ENCODE measurements at regions not wholly inside any gene's neighbourhood (a gene's known extent, or its start where the extent isn't known, plus 50 kb on each side); places are given as distances from the start of the nearest gene placed in this dataset.

DNA sequence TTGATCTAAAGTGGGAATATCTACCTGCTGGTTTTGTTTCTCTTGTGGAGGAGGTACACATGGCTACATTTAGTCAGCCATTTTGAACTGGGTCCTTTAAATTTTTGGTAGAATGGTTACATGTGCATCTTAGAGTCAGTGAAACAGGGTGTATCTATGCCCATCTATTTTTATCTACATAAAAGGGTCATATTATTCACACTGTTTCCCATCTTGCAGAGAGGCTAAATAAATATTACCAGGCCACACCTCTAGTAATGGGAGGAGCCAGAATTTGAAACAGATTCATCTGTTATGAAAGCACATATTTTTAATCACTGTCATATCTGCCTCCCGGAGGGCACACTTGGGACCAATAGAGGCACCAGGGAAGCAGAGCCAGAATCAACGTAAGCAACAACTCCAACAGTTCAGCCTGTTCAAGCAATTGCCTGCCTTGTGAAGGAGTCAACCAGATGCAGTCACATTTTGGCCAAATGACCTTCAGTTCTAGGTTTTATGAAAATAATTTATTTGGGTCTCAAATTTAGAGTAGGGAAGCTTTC, 376.8 kb downstream of the TSN start:
- TF ChIP-seq POLR2AphosphoS5 (IDR thresholded peaks at IDR 0.05; ENCODE audit: low read depth, low read length): no peak

DNA sequence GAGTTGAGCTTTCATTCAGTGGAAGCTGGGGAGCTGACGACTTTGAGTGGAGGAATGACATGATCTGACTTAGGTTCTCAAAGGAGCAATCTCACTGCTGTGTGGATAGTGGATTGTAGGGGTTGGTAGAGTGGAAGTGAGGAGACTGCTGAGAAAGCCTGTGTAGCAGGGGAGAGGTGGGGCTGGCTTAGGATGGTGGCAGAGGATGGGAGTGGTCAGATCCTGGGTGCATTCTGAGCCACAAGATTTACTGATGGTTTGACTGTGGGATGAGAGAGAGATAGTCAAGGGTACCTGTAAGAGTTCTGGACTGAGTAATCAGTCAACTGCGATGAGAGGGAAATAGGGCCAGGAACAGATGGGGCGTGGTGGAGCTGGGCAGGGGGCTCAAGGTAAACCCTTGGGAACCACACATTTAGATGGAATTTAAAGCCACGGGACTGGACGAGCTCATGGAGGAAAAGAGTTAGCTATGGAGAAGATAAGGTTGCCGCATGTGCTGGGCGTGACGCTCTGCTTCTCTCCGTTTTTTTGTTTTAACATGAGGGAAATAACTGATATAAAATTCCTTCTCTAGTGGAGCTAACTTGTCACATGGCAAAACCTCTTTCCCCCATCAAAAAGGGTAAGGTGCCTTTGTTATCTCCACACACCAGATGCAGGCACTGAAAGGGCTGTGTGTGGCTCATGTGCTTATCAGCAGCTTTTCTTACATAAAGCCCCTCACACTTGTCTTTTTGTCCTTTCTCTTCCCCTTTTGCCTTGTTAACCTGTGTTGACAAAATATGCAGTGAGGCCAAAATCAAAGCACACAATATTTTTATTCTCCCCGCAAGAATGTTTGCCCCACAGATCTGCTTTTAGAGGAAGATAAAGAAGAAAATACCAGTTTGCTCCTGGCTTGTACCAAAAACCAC, 379.8 kb downstream of the TSN start:
- no peak for TF ChIP-seq FOXP2 (optimal IDR thresholded peaks at IDR 0.05; ENCODE audit: borderline replicate concordance, extremely low read depth, extremely low read length, insufficient read depth)
- TF ChIP-seq POLR2AphosphoS5 (IDR thresholded peaks at IDR 0.05; ENCODE audit: low read depth, low read length): no peak
- no peak for TF ChIP-seq SIN3A (IDR thresholded peaks at IDR 0.05; ENCODE audit: borderline replicate concordance, insufficient read depth, low read length)
- TF ChIP-seq TAF1 (IDR thresholded peaks at IDR 0.05; ENCODE audit: borderline replicate concordance, insufficient read depth, low read length): no peak
- TF ChIP-seq, protein P1, sequence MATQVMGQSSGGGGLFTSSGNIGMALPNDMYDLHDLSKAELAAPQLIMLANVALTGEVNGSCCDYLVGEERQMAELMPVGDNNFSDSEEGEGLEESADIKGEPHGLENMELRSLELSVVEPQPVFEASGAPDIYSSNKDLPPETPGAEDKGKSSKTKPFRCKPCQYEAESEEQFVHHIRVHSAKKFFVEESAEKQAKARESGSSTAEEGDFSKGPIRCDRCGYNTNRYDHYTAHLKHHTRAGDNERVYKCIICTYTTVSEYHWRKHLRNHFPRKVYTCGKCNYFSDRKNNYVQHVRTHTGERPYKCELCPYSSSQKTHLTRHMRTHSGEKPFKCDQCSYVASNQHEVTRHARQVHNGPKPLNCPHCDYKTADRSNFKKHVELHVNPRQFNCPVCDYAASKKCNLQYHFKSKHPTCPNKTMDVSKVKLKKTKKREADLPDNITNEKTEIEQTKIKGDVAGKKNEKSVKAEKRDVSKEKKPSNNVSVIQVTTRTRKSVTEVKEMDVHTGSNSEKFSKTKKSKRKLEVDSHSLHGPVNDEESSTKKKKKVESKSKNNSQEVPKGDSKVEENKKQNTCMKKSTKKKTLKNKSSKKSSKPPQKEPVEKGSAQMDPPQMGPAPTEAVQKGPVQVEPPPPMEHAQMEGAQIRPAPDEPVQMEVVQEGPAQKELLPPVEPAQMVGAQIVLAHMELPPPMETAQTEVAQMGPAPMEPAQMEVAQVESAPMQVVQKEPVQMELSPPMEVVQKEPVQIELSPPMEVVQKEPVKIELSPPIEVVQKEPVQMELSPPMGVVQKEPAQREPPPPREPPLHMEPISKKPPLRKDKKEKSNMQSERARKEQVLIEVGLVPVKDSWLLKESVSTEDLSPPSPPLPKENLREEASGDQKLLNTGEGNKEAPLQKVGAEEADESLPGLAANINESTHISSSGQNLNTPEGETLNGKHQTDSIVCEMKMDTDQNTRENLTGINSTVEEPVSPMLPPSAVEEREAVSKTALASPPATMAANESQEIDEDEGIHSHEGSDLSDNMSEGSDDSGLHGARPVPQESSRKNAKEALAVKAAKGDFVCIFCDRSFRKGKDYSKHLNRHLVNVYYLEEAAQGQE (IDR thresholded peaks at IDR 0.05; ENCODE audit: insufficient read depth in 1 of 2, low read depth in 2 of 2, low read length in 2 of 2): no peak

DNA sequence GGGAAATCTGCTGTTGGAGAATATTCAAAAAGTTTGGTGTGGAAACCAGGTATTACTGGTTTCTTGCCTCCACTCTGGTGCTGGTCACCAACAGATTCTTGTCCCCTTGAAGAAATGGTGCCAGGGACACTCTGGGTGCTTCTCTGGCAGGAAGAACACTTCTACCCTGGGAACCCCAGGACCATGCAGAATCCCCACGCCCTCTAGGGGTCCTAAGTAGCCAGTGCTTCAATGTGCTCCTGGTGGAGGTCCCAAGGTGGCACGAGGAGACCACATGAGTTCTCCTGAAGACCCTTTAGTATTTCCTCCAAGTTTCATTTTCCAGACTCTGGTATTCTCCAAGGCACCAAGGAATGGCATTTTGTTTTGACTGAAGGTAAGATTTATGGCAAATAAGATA, 380.6 kb downstream of the TSN start:
- TF ChIP-seq FOXP2 (optimal IDR thresholded peaks at IDR 0.05; ENCODE audit: borderline replicate concordance, extremely low read depth, extremely low read length, insufficient read depth) (no peak), TAF1 (IDR thresholded peaks at IDR 0.05; ENCODE audit: borderline replicate concordance, insufficient read depth, low read length) (no peak), SIN3A (IDR thresholded peaks at IDR 0.05; ENCODE audit: borderline replicate concordance, insufficient read depth, low read length) (no peak), POLR2AphosphoS5 (IDR thresholded peaks at IDR 0.05; ENCODE audit: low read depth, low read length) (no peak)
- TF ChIP-seq, protein P1 (IDR thresholded peaks at IDR 0.05; ENCODE audit: insufficient read depth in 1 of 2, low read depth in 2 of 2, low read length in 2 of 2): no peak

DNA sequence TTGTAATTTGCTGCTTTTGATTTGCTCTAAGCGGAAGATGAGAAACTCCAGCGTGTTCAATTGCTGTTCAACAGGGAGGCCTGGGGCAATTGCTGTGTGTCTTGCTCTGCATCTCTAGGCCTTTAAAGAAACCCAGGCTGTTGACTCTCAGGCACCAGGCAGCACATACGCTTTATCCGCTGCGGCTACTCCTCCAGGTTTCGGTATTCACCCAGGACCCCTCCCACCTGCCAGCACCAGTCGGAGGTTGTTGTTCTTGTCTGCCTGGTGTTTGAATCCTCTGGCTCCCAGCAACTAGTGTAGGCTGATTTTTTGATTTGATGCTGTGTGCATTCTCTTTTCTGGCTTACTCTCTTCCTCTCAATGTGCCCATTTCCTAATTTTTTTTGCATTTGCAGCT, 383.1 kb downstream of the TSN start:
- TF ChIP-seq POLR2AphosphoS5 (IDR thresholded peaks at IDR 0.05; ENCODE audit: low read depth, low read length): no peak

DNA sequence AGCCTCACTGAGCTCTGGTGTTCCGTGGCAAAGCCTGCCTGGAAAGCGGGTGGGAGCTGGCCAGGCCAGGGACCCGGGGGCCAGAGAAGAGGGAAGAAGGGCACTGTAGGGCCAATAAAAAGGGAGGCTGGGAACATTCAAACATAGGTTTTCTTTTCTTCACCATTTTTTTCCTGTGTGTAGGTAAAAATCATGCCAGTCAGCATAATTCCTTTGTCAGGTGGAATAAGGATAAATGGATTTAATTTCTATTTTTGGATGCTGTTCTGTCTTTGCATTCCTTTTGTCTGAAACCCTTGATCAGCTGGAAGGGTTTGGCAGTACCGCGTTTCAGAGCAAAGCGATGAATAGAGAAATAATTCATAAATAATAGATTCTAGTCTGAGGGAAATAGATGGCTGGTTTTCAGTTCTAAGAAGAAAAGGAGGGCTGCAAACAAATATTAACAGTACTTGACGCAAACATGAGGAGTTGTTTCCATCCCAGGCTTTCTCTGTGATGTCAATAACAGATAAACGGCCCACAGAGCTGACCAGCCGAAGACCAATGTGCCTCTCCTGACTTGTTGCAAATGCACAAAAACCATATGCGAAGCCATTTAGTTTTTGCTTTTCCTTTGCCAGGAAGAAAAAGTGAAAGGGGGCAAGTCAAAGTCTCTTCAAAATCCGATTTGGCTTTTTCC, 384.4 kb downstream of the TSN start:
- no peak for TF ChIP-seq POLR2AphosphoS5 (IDR thresholded peaks at IDR 0.05; ENCODE audit: low read depth, low read length)
- TF ChIP-seq FOXP2 (optimal IDR thresholded peaks at IDR 0.05; ENCODE audit: borderline replicate concordance, extremely low read depth, extremely low read length, insufficient read depth): no peak
- TF ChIP-seq, protein P1 (IDR thresholded peaks at IDR 0.05; ENCODE audit: insufficient read depth in 1 of 2, low read depth in 2 of 2, low read length in 2 of 2): no peak
- TF ChIP-seq SIN3A (IDR thresholded peaks at IDR 0.05; ENCODE audit: borderline replicate concordance, insufficient read depth, low read length): no peak
- no peak for TF ChIP-seq TAF1 (IDR thresholded peaks at IDR 0.05; ENCODE audit: borderline replicate concordance, insufficient read depth, low read length)

DNA sequence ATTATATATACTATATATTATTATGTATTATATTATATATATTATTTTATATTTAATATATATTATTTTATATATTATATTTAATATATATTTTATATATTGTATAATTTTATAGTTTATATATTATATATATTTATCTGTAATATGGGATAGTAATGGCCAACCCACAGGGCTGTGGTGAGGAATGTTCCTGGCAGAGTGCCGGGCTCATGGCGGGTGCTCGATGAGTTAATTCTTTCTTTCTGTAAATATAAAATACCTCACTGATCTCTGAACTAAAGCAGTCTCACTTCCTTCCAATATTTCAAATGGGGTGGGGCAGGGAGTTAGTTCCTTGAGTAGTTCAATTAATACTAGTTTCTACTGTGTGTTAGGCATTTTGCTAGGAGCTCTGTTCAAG, 389.4 kb downstream of the TSN start:
- TF ChIP-seq SIN3A (IDR thresholded peaks at IDR 0.05; ENCODE audit: borderline replicate concordance, insufficient read depth, low read length): no peak
- TF ChIP-seq, protein P1 (IDR thresholded peaks at IDR 0.05; ENCODE audit: insufficient read depth in 1 of 2, low read depth in 2 of 2, low read length in 2 of 2): no peak
- TF ChIP-seq POLR2AphosphoS5 (IDR thresholded peaks at IDR 0.05; ENCODE audit: low read depth, low read length): no peak
- TF ChIP-seq TAF1 (IDR thresholded peaks at IDR 0.05; ENCODE audit: borderline replicate concordance, insufficient read depth, low read length): no peak
- TF ChIP-seq FOXP2 (optimal IDR thresholded peaks at IDR 0.05; ENCODE audit: borderline replicate concordance, extremely low read depth, extremely low read length, insufficient read depth): no peak

Measured in PFSK-1 (cell line).